Body of pancreas (tissue), 4 donors: ENCODE measurements at regions not wholly inside any gene's neighbourhood (a gene's known extent, or its start where the extent isn't known, plus 50 kb on each side); places are given as distances from the start of the nearest gene placed in this dataset.

ENCODE experiments used
- ATAC-seq: fragments of 150-250 bp; one replicate; pipeline ENCODE4 v1.9.1; 2016
- DNase-seq, 4 donors: peaks; one replicate each; pipeline ENCODE4 v3.0.0-alpha.2; 2019
- H3K27ac ChIP-seq, 4 donors: fragments of 200-600 bp; sonication (generic); 1 replicate in 3 of 4; 2 replicates in 1 of 4; pipeline versions ENCODE4 v1.5.1 to v1.6.1; 2016 to 2019; ENCODE audit warnings: mild to moderate bottlenecking in 1 of 4, mixed read lengths in 1 of 4, moderate library complexity in 1 of 4
- H3K27me3 ChIP-seq, 2 donors: fragments of 200-600 bp; sonication (generic); one replicate each; pipeline ENCODE4 v1.6.0; 2016; ENCODE audit warnings: mild to moderate bottlenecking in 1 of 2
- H3K36me3 ChIP-seq, 2 donors: fragments of 200-600 bp; sonication (generic); replicated peaks in 1 of 2; 2 replicates each; pipeline ENCODE4 v1.5.1; 2016; ENCODE audit warnings: low read depth in 2 of 2; ENCODE audit not compliant: insufficient read depth in 1 of 2
- H3K4me1 ChIP-seq: fragments of 200-600 bp; sonication (generic); one replicate; pipeline ENCODE4 v1.6.0; 2016
- H3K4me3 ChIP-seq, 2 donors: fragments of 200-600 bp; sonication (generic); 1 replicate in 1 of 2; 2 replicates in 1 of 2; pipeline ENCODE4 v1.5.1; 2016 to 2019
- H3K9me3 ChIP-seq, 3 donors: fragments of 200-600 bp; sonication (generic); 1 replicate in 2 of 3; 2 replicates in 1 of 3; pipeline ENCODE4 v1.5.1; 2016
- CTCF ChIP-seq, 7 experiments: fragments of 450-650 bp in 4 of 7; fragments of 200-600 bp in 3 of 7; sonication (generic) in 3 of 7; IDR thresholded peaks; one replicate each; pipeline ENCODE4 v1.5.1; 2016 to 2019; ENCODE audit warnings: antibody characterized with exemption in 7 of 7
- POLR2A ChIP-seq, 3 donors: fragments of 450-650 bp; IDR thresholded peaks; one replicate each; pipeline ENCODE4 v1.6.1; 2016; ENCODE audit warnings: antibody characterized with exemption in 3 of 3, mild to moderate bottlenecking in 2 of 3
- WGBS, 2 donors: methylation state at CpG; one replicate each; pipeline ENCODE4 v1.1.5; 2017; 5-methylcytosine and 5-hydroxymethylcytosine counted together
- intact Hi-C: fragments of 100-400 bp; cut with DNase I; formaldehyde crosslinking; loops from one replicate; pipeline ENCODE4 v1.15.1; 2023

GRCh38 chr16:86783636-86784626, 205.6 kb downstream of the FOXL1 start:
- TF ChIP-seq CTCF (IDR thresholded peaks at IDR 0.05), result no peak
- no peak for TF ChIP-seq POLR2A (IDR thresholded peaks at IDR 0.05)
- ATAC-seq (no peak), DNase-seq (no peak)
- H3K36me3 ChIP-seq, result no peaks in the 10 kb centered on the region
- H3K27ac ChIP-seq, result no peak overlapping the region
- 55 to 60% methylated on average over 23 of the region's 23 CpGs for WGBS, 2 donors
- no peak overlapping the region for H3K4me3 ChIP-seq
- H3K27me3 ChIP-seq, result no peaks in the 10 kb centered on the region
- H3K4me1 ChIP-seq, result no peaks in the 10 kb centered on the region
- intact Hi-C loops, result no loop called here
- H3K9me3 ChIP-seq, result no peaks in the 10 kb centered on the region

GRCh38 chr16:86786338-86786737, 208.0 kb downstream of the FOXL1 start:
- no peak for TF ChIP-seq POLR2A (IDR thresholded peaks at IDR 0.05)
- no peak for TF ChIP-seq CTCF (IDR thresholded peaks at IDR 0.05)
- intact Hi-C loops, result no loop called here
- 62 to 71% methylated on average over 4 of the region's 4 CpGs for WGBS, 2 donors
- Histone ChIP-seq H3K27me3 (no peaks in the 10 kb centered on the region), H3K4me3 (no peak overlapping the region), H3K9me3 (no peaks in the 10 kb centered on the region), H3K36me3 (no peaks in the 10 kb centered on the region), H3K27ac (no peak overlapping the region), H3K4me1 (no peaks in the 10 kb centered on the region)
- no peak for DNase-seq
- ATAC-seq, result no peak

- Histone ChIP-seq H3K4me3 (no peak overlapping the region), H3K36me3 (no peaks in the 10 kb centered on the region), H3K9me3 (no peaks in the 10 kb centered on the region), H3K4me1 (no peaks in the 10 kb centered on the region), H3K27me3 (no peaks in the 10 kb centered on the region), H3K27ac (no peak overlapping the region)
- 72 to 83% methylated on average over 1 of the region's 1 CpG for WGBS, 2 donors
- intact Hi-C loops, result no loop called here
- TF ChIP-seq POLR2A (IDR thresholded peaks at IDR 0.05), result no peak
- TF ChIP-seq CTCF (IDR thresholded peaks at IDR 0.05), result no peak
- DNase-seq, result no peak
- no peak for ATAC-seq
Measured at GRCh38 chr16:86786994-86787393, 208.6 kb downstream of the FOXL1 start.

GRCh38 chr16:86787538-86787937, 209.2 kb downstream of the FOXL1 start:
- Histone ChIP-seq H3K36me3 (no peaks in the 10 kb centered on the region), H3K27me3 (no peaks in the 10 kb centered on the region), H3K4me3 (no peak overlapping the region), H3K4me1 (no peaks in the 10 kb centered on the region), H3K9me3 (no peaks in the 10 kb centered on the region), H3K27ac (no peak overlapping the region)
- ATAC-seq (no peak), DNase-seq (no peak)
- intact Hi-C loops, result no loop called here
- TF ChIP-seq POLR2A (IDR thresholded peaks at IDR 0.05) (no peak), CTCF (IDR thresholded peaks at IDR 0.05) (no peak)
- WGBS, 2 donors, result 65 to 73% methylated on average over 5 of the region's 5 CpGs
